IPS DF 19.7 (cell line): ENCODE measurements at regions not wholly inside any gene's neighbourhood (a gene's known extent, or its start where the extent isn't known, plus 50 kb on each side); places are given as distances from the start of the nearest gene placed in this dataset.
A peak's percentile ranks its signal among the peaks of the same experiment; 100 is the strongest.

Experiments used
- DNase-seq: peaks from one replicate; pipeline ENCODE4 v3.0.0-alpha.2; 2013; ENCODE audit warnings: low read depth, low spot score

GRCh38 chr6:14187406-14187805, 69.8 kb downstream of the CD83 start:
- DNase-seq: no peak

- no peak for DNase-seq
Observed at GRCh38 chr6:14189074-14189473, 71.5 kb downstream of the CD83 start.

- no peak for DNase-seq
Observed at GRCh38 chr6:14190191-14190928, 72.8 kb downstream of the CD83 start.

- DNase-seq: no peak
Observed at GRCh38 chr6:14190929-14191224, 73.3 kb downstream of the CD83 start.

- no peak for DNase-seq
Observed at GRCh38 chr6:14191761-14192160, 74.2 kb downstream of the CD83 start.

GRCh38 chr6:14192216-14192788, 74.7 kb downstream of the CD83 start:
- no peak for DNase-seq

GRCh38 chr6:14193524-14193923, 76.0 kb downstream of the CD83 start:
- DNase-seq: no peak

GRCh38 chr6:14194483-14194882, 76.9 kb downstream of the CD83 start:
- DNase-seq: no peak

GRCh38 chr6:14194976-14195375, 77.4 kb downstream of the CD83 start:
- no peak for DNase-seq

GRCh38 chr6:14196026-14196425, 78.5 kb downstream of the CD83 start:
- DNase-seq: no peak

GRCh38 chr6:14197118-14197517, 79.5 kb downstream of the CD83 start:
- no peak for DNase-seq

GRCh38 chr6:14200047-14200446, 82.5 kb downstream of the CD83 start:
- no peak for DNase-seq

GRCh38 chr6:14202947-14203346, 85.4 kb downstream of the CD83 start:
- DNase-seq: no peak

GRCh38 chr6:14206391-14206790, 88.8 kb downstream of the CD83 start:
- no peak for DNase-seq

- DNase-seq: no peak
Observed at GRCh38 chr6:14207448-14207847, 89.9 kb downstream of the CD83 start.

GRCh38 chr6:14209000-14209399, 91.4 kb downstream of the CD83 start:
- no peak for DNase-seq

- no peak for DNase-seq
Observed at GRCh38 chr6:14210077-14210476, 92.5 kb downstream of the CD83 start.

- peak; percentile 50 for DNase-seq
Observed at GRCh38 chr6:14210663-14211561, 93.3 kb downstream of the CD83 start.

- peak; percentile 25 for DNase-seq
Observed at GRCh38 chr6:14211562-14211942, 94.0 kb downstream of the CD83 start.

- peak; percentile 47 for DNase-seq
Observed at GRCh38 chr6:14212020-14212419, 94.4 kb downstream of the CD83 start.

GRCh38 chr6:14212632-14213031, 95.1 kb downstream of the CD83 start:
- DNase-seq: no peak

GRCh38 chr6:14216946-14217684, 99.5 kb downstream of the CD83 start:
- no peak for DNase-seq
